HS-5 (cell line): ENCODE measurements at regions not wholly inside any gene's neighbourhood (a gene's known extent, or its start where the extent isn't known, plus 50 kb on each side); places are given as distances from the start of the nearest gene placed in this dataset.

ENCODE experiments used
- DNase-seq: peaks from one replicate; pipeline ENCODE4 v3.0.0-alpha.2; 2012; ENCODE audit warnings: low read depth

- no peak for DNase-seq
Observed at GRCh38 chr15:53305101-53305500, 454.4 kb downstream of the WDR72 start.

GRCh38 chr15:53297828-53298227 lies 461.6 kb downstream of the WDR72 start:
- DNase-seq: no peak

DNA sequence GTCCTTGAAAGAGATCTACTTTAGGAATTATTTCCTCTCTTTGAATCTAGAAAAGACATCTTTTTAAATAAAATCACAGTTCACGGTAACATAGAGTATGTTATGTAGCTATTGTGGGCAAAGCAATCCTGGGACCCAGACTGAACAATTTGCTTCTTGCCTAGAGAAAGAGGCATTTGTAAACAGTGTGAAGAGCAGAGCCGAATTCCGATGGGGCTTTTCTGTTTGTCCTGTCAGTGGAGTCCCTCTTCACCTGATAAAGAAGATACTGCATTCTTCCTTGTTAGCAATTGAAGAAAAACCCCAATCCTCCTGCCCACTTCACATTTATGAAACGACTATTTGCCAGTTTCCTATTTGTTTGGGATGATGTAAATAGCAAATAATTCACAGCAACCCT lies 462.9 kb downstream of the WDR72 start:
- no peak for DNase-seq

DNA sequence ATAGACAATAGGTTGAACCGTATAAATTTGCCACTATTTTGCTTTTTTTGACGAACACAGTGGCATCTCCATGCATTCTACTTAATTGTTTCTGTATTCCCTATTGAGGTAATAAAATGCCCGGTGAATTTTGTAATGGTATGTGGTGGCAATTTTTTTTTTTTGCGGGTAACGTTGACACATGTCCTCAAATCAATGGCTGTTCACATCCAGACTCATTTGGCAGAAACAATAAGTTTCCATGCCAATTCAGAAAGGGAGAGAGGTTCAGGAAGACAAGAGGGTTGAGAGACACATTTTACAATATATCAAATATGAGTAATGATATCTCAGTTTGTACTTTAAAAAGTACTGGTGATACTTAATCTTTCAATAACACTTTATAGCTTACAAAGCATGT lies 463.9 kb downstream of the WDR72 start:
- no peak for DNase-seq

GRCh38 chr15:53288542-53288941 lies 470.9 kb downstream of the WDR72 start:
- DNase-seq: no peak

DNA sequence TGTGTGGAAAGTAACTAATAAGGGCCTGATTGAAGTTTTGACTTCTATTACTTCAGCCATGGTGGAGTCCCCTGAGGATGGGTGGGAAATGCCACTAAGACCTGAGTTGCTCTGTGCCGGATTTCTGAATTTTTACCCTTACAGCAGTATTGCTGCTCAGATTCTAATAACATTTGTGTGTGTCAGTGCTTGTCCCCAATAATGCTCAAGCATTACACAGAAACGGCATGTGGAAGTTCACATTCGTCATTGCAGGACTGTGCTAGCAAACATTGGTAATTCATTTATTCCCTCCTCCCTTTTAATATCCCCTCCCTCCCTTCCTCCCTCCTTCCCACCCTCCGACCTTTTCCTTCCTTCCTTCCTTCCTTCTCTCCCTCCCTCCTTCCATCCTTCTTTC lies 484.5 kb upstream of the ONECUT1 start:
- no peak for DNase-seq

- DNase-seq: no peak
Observed at GRCh38 chr15:53272116-53272515, 482.0 kb upstream of the ONECUT1 start.

DNA sequence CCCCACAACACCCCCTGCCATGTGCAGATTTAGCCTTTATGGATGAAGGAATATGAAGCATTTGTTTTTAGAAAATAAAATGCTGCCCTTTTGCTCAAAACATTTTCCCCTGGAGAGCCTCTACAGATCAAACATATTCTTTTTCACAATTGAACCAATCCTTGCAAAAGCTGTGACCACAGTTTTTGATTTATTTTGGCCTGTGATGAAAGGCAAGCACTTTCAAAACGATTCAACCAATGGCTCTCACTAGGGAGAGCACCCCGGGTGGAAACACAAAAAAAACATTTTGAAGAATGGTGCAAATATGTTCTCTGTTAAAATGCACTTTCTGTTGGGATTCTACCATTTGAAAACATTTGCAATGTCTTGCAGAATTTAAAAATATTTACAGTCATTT lies 476.0 kb upstream of the ONECUT1 start:
- DNase-seq: no peak

- DNase-seq: no peak
Observed at GRCh38 chr15:53260647-53261046, 470.5 kb upstream of the ONECUT1 start.

DNA sequence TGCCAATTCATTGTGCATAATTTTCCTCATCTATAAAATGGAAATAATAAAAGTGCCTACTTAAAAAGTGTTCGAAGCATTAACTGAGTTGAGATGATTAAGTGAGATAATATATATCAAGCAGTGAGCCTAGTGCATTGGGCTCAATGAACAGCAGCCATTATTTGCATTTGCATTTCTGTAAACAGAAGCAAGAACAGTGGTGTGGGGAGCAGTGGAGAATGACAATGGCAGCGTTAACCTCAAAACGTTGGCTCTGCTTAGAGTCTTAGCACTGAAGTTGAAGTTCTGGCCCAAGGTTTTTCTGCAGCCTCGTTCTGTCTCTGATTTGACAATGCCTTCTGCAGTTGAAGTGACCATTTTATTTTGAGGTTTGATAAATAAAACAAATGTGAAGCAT lies 466.3 kb upstream of the ONECUT1 start:
- DNase-seq: no peak

- DNase-seq: no peak
Observed at GRCh38 chr15:53256043-53256442, 465.9 kb upstream of the ONECUT1 start.

DNA sequence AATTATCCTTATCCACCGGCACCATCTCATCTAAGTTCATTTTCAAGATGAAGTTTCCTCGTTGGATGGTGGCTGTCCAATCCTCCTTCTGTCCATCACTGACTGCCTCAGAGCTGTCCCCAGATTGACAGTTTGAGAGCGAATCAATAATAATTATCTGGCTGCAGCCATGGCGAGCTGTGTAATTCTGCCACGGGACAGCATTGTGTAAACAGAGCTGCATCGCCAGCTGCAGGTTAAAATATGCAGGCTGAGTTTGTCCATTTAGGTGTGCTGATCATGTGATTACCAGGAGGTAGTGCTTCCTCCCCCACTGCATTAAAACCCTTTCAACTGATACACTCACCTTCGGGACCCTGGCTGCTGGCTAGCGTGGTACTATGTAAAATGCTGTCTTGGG lies 461.9 kb upstream of the ONECUT1 start:
- DNase-seq: no peak

- DNase-seq: no peak
Observed at GRCh38 chr15:53251523-53251922, 461.4 kb upstream of the ONECUT1 start.

DNA sequence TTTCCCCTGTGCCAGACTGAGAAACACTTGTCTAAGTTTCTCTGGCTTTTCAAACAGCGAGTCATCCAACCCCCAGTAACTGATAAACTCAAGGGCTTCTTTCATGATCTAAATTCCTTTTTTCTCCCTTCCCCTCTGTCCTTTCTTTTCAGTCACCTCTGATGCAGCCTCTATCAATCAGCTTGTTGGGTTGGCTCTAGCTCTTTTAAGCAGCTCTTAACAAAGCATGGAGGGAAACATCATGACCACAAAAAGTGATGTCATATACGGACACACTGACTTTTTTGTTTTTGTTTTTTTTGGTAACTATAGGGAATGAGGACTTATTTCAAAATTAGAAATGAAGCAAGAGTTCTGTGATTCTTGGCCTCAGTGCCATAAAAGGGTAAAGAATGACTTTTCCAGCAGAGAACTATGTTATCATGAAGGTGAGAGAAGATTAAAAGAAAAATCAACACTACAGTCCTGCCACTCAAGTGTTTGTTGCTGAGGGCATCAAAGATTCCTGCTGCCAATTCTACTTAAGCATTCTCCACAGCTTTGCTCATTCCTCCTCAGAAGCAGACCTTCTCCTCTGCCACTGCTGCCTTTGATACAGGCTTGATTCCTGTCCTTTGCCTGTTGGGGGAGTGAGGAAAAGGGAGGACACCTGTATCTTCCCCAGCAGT lies 457.0 kb upstream of the ONECUT1 start:
- DNase-seq: no peak

DNA sequence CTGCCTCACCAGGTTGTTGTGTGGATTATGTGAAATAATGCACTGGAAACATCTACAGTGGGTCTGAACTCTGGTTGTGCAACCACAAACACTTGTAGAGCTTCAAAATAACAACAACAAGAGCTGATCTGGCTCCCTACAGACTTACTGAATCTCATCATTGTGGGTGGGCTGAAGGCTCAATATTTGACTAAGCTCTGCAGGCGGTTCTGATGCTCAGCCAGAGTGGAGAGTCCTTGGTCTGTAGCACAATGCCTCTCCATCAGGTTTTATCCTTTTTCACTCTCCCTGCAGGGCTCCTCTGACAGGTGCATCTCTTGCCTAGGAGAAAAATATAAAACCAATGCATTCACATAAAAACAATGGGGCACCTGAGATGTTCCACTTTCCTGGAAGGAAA lies 456.3 kb upstream of the ONECUT1 start:
- no peak for DNase-seq

DNA sequence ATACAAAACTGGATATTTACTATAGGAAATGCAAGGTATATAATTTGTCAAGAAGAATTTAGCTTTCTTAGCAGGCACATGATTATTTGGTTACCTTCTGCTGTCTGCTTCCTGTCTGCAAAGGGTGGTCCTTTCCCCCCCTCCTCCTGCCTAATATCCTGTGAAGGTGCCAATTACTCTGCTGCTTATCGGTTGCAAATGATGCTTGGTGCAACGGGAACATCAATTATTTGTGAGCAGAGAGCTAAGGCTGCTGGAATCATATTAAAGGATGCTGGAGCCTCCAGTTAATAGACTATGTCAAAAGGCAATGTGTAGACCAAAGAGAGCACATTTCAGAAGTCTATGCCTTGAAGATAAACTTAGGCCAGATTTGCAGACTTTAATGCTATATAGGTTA lies 443.7 kb upstream of the ONECUT1 start:
- no peak for DNase-seq

DNA sequence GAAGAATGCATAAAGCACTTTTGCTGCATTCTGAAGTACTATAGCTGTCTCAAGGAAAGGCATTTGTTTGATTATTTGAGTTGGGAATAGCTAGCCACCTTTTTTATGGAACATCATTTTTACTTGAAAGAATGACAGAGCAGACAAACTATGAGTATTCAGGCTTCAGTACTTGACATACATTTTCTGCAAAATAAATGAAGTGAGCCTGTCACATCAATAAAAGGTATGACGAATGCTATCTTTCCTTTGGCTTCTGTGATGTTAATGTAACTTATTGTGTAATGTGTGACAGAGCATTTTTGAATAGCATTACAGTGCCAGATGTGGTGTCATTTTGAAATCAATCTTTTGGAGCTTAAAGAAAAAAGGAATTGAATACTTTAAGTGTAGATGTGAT lies 440.3 kb upstream of the ONECUT1 start:
- no peak for DNase-seq

GRCh38 chr15:53226559-53226958 lies 436.4 kb upstream of the ONECUT1 start:
- no peak for DNase-seq

GRCh38 chr15:53225781-53226180 lies 435.6 kb upstream of the ONECUT1 start:
- DNase-seq: no peak

GRCh38 chr15:53224371-53224770 lies 434.2 kb upstream of the ONECUT1 start:
- DNase-seq: no peak

GRCh38 chr15:53223815-53224214 lies 433.7 kb upstream of the ONECUT1 start:
- DNase-seq: no peak

GRCh38 chr15:53218666-53219580 lies 428.8 kb upstream of the ONECUT1 start:
- no peak for DNase-seq

- DNase-seq: no peak
Observed at GRCh38 chr15:53216036-53216435, 425.9 kb upstream of the ONECUT1 start.

DNA sequence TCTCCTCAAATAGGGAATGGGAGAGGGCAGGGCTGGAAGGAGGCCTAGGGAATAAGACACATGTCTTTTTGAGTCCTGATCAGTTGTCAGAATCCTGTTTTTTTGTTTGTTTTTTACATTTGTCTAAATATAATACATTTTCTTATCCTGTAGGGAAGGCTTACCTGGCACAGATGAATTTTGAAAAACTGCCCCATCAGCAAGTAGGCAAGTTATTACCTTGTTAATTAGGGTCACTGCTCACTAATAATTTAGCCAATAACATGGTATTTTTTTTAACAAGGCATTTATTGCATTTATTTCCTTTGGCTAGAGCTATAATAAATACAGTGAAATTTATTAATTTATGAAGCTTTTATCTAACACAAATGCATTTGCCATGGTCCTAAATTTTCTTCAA lies 423.2 kb upstream of the ONECUT1 start:
- DNase-seq: no peak
